Fibroblast of the aortic adventitia (primary cell): ENCODE measurements at regions not wholly inside any gene's neighbourhood (a gene's known extent, or its start where the extent isn't known, plus 50 kb on each side); places are given as distances from the start of the nearest gene placed in this dataset.

Experiments
- DNase-seq: peaks from one replicate; pipeline ENCODE4 v3.0.0-alpha.2; 2010; ENCODE audit warnings: low read depth
- H3K4me3 ChIP-seq: 2 replicates; pipeline ENCODE4 v1.5.1; 2011; ENCODE audit warnings: low read depth, mild to moderate bottlenecking, control low read depth, low read length, moderate library complexity
- TF ChIP-seq, protein P1 (sequence below): IDR thresholded peaks from 2 replicates; pipeline ENCODE4 v1.5.1; 2011; ENCODE audit warnings: mild to moderate bottlenecking, low read length, control low read depth, inconsistent platforms; ENCODE audit not compliant: insufficient read depth

DNA sequence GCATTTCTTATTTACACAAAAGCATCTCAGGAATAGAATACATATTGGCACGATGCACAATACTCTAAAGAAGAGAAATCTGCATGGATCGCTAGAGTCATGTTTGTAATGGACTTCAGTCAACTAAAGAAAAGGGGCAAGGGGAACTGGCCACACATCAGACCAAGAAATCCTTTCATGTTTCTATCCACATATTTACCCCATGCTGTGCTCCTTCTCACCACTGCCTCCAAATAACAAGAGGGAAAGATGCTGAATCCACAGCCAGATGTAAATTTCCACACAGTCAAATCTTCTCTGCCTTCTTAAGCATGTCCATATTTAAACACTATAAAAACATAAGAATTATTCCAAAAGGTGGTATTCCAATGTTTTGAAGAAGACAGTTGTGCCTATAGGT is 67.6 kb downstream of the COX18 start:
- TF ChIP-seq, protein P1, sequence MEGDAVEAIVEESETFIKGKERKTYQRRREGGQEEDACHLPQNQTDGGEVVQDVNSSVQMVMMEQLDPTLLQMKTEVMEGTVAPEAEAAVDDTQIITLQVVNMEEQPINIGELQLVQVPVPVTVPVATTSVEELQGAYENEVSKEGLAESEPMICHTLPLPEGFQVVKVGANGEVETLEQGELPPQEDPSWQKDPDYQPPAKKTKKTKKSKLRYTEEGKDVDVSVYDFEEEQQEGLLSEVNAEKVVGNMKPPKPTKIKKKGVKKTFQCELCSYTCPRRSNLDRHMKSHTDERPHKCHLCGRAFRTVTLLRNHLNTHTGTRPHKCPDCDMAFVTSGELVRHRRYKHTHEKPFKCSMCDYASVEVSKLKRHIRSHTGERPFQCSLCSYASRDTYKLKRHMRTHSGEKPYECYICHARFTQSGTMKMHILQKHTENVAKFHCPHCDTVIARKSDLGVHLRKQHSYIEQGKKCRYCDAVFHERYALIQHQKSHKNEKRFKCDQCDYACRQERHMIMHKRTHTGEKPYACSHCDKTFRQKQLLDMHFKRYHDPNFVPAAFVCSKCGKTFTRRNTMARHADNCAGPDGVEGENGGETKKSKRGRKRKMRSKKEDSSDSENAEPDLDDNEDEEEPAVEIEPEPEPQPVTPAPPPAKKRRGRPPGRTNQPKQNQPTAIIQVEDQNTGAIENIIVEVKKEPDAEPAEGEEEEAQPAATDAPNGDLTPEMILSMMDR, result no peak
- H3K4me3 ChIP-seq, result no peak overlapping the region
- no peak for DNase-seq

DNA sequence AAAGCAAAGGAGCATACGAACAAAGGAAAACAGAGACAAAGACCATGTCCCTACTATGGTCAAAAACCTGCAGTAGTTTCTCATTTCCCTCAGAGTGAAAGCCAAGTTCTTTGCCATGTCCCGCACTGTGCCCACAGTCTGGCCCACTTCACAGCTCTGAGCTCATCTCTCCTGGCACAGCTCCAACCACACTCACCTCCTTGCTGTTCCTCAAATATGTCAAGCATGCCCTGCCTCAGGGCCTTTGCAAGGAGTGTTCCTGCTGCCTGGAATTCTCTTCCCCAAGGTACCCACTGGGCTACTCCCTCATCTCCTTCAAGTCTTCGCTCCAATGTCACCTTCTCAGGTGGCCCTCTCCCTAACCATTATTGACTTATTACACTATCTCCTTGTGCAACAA is 72.1 kb downstream of the COX18 start:
- peak; percentile 13 for DNase-seq
- H3K4me3 ChIP-seq, result no peak overlapping the region
- TF ChIP-seq, protein P1, result no peak

DNA sequence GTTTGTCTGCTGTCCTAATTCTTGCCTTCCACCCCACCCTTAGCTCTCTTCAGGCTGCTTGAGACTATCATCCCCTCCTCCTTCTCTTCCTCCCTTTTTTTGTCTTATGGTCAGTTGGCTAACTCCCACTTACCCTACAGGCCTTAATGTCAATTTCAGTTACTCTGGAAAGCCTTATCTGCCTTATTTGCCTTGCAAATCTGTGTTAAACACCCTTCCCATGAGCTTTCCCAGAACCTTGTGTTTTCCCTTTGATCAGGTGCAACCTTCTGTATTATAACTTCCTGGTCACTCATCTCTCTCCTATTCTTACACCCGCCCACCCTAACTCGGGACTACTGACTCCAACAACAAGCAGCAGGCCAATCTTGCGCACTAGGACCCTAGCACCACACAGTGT is 74.8 kb downstream of the COX18 start:
- TF ChIP-seq, protein P1, result no peak
- no peak for DNase-seq
- no peak overlapping the region for H3K4me3 ChIP-seq

DNA sequence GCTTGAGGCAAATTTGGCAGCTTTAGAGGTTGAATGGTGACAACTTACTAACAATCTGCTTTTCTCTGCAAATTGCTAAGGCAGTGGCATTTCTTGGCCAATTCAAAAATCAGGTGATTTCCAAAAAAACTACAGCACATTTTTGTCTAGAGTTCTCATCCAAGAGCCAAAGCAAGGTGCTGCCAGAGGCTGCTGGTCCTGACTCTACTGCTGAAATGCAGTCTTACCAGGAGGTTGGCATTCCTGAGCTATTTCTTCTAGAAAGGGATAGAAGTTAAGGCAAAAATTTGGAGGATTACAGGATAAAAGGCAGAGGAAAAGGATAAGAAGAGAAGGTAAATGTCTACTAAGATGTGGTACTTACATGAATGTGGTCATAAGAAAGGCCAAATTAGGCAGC is 75.6 kb downstream of the COX18 start:
- TF ChIP-seq, protein P1, result no peak
- no peak overlapping the region for H3K4me3 ChIP-seq
- no peak for DNase-seq

DNA sequence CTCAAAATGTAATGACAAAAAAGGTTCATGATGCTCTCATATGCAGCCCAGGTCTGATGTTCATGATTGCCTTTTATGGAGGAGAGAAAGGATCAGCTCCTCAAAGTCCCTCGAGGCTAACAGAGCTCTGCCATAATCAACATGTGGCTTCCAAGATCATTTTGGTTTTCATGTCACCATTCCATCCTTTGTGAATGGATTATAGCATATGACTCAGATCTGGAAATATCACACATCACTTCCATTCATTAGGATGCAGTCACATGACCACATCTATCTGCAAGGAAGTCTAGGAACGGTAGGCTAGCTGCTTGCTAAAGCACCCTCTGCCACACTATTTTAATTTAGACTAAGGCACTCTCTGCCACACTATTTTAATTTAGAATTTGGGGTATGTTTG is 77.6 kb downstream of the COX18 start:
- no peak overlapping the region for H3K4me3 ChIP-seq
- peak; percentile 18 for DNase-seq
- TF ChIP-seq, protein P1, result no peak

DNA sequence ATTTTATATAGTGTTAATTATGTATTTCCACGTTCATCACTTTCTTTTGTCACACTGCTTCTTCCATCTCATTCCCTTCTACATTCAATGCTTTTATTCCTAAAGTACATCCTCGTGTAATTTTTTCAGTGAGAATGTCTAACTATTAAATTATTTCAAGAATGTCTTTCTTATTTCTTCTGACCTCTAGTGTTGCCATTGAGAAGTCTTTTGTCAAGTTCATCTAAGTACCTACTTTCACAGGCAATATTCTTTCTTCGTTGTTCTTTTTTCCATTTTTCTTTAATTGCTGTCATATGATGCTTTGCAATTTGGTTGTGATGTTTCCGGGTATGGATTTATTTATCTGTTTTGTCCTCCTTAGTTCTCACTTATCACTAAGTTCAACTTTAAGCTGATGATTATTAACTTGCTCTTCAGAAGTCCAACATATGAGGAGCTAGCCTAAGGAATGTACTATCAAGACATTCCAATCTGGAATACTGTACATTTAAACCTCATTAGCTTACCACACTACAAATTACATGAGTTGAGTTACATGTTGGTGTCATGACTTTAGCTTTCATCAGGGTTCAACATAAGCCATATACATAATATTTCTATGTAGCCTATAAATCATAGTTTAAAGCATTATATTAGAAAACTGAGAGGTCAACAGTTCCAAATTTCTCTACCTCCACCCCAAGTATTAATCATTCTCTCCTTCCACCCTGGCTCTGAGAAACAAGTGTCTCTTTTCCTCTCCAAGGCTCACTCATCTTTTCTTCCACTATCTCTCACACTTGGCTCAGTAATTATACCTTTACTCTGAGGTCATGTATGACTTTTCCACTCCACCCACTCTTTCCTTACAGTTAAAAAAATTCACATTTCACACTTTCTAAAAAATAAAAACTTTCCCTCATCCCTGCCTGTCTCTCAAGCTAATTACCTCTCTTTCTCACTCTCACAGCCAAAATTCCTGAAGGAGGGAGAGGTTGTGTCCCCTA is 81.5 kb downstream of the COX18 start:
- DNase-seq, result peak; percentile 49
- TF ChIP-seq, protein P1, result peak; percentile 16

More for the DNA sequence above, 81.5 kb downstream of the COX18 start:
- H3K4me3 ChIP-seq, result no peak overlapping the region
